ENCODE measurements at regions not wholly inside any gene's neighbourhood (a gene's known extent, or its start where the extent isn't known, plus 50 kb on each side); places are given as distances from the start of the nearest gene placed in this dataset.

GRCh38 chr3:90018779-90019178, 911.4 kb downstream of the EPHA3 start:
- Histone ChIP-seq H3K79me2 (ENCODE audit: insufficient read depth, low read length) (no peaks in the 10 kb centered on the region), H3K9ac (ENCODE audit: insufficient read depth, low read depth, low read length) (no peak overlapping the region), H3K36me3 (replicated peaks in 1 of 2; ENCODE audit: control insufficient read depth in 1 of 2, insufficient read depth in 2 of 2, low read length in 2 of 2) (no peaks in the 10 kb centered on the region), H3K27ac (ENCODE audit: extremely low read length, insufficient read depth, low read length) (no peak overlapping the region), H3K27me3 (ENCODE audit: control insufficient read depth in 1 of 2, insufficient read depth in 2 of 2, low read length in 2 of 2) (no peaks in the 10 kb centered on the region), H2AFZ (ENCODE audit: low read length) (no peak overlapping the region), H3K9me3 (ENCODE audit: low read length) (no peaks in the 10 kb centered on the region), H3K4me1 (ENCODE audit: insufficient read depth, low read length) (no peaks in the 10 kb centered on the region), H3K4me3 (replicated peaks in 1 of 3; ENCODE audit: insufficient read depth in 1 of 3, low read depth in 2 of 3, low read length in 3 of 3) (no peak overlapping the region), H4K20me1 (ENCODE audit: insufficient read depth, low read length) (no peaks in the 10 kb centered on the region), H3K4me2 (ENCODE audit: low read depth, low read length) (no peak overlapping the region)
- ChIA-PET CTCF (ENCODE audit: low intra/inter-chr PET ratio, low total read pairs) (no interaction called here), POLR2A (no interaction called here)
- 7% methylated on average over 1 of the region's 1 CpG for WGBS (ENCODE audit: low lambda C conversion rate)
- TF ChIP-seq ZNF644 (CRISPR knock-in tag; IDR thresholded peaks at IDR 0.05; ENCODE audit: low read depth): no peak
- TF ChIP-seq, protein P1, sequence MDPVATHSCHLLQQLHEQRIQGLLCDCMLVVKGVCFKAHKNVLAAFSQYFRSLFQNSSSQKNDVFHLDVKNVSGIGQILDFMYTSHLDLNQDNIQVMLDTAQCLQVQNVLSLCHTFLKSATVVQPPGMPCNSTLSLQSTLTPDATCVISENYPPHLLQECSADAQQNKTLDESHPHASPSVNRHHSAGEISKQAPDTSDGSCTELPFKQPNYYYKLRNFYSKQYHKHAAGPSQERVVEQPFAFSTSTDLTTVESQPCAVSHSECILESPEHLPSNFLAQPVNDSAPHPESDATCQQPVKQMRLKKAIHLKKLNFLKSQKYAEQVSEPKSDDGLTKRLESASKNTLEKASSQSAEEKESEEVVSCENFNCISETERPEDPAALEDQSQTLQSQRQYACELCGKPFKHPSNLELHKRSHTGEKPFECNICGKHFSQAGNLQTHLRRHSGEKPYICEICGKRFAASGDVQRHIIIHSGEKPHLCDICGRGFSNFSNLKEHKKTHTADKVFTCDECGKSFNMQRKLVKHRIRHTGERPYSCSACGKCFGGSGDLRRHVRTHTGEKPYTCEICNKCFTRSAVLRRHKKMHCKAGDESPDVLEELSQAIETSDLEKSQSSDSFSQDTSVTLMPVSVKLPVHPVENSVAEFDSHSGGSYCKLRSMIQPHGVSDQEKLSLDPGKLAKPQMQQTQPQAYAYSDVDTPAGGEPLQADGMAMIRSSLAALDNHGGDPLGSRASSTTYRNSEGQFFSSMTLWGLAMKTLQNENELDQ (CRISPR knock-in tag; IDR thresholded peaks at IDR 0.05; ENCODE audit: borderline replicate concordance): no peak
- TF ChIP-seq ZNF296 (CRISPR knock-in tag; conservative IDR thresholded peaks at IDR 0.05): no peak
- no peak for TF ChIP-seq ZNF746 (CRISPR knock-in tag; IDR thresholded peaks at IDR 0.05)
- TF ChIP-seq BCL6 (CRISPR knock-in tag; IDR thresholded peaks at IDR 0.05): no peak
- no peak for TF ChIP-seq MTA1 (CRISPR knock-in tag; IDR thresholded peaks at IDR 0.05; ENCODE audit: borderline replicate concordance)
- TF ChIP-seq ATF7 (IDR thresholded peaks at IDR 0.05): no peak
- no peak for TF ChIP-seq ATF7 (CRISPR knock-in tag; IDR thresholded peaks at IDR 0.05)
- in situ Hi-C loops (cut with HindIII; ENCODE audit: extremely low pct_ligation_motif_present, low pct_unique_long_range_greater_than_20kb) (no loop called here), intact Hi-C loops (cut with micrococcal nuclease; ENCODE audit: unreplicated experiment) (no loop called here)
- ATAC-seq (no peak), FAIRE-seq (no peak), DNase-seq (ENCODE audit: low spot score) (no peak)
- BruUV-seq (replicated peaks): no TSS peak

- CTCF ChIA-PET (ENCODE audit: low intra/inter-chr PET ratio, low total read pairs): no interaction called here
- no peak for ATAC-seq
- no peak overlapping the region for H3K4me3 ChIP-seq (replicated peaks in 1 of 3; ENCODE audit: insufficient read depth in 1 of 3, low read depth in 2 of 3, low read length in 3 of 3)
- intact Hi-C loops (cut with micrococcal nuclease; ENCODE audit: unreplicated experiment) (no loop called here), in situ Hi-C loops (cut with HindIII; ENCODE audit: extremely low pct_ligation_motif_present, low pct_unique_long_range_greater_than_20kb) (no loop called here)
- H3K9me3 ChIP-seq (ENCODE audit: low read length): no peaks in the 10 kb centered on the region
- 0% methylated on average over 2 of the region's 2 CpGs for WGBS (ENCODE audit: low lambda C conversion rate)
- no peaks in the 10 kb centered on the region for H4K20me1 ChIP-seq (ENCODE audit: insufficient read depth, low read length)
- no peak overlapping the region for H3K4me2 ChIP-seq (ENCODE audit: low read depth, low read length)
- H3K79me2 ChIP-seq (ENCODE audit: insufficient read depth, low read length): no peaks in the 10 kb centered on the region
- H3K9ac ChIP-seq (ENCODE audit: insufficient read depth, low read depth, low read length): no peak overlapping the region
- no peak for DNase-seq (ENCODE audit: low spot score)
- BruUV-seq (replicated peaks): no TSS peak
- H3K27me3 ChIP-seq (ENCODE audit: control insufficient read depth in 1 of 2, insufficient read depth in 2 of 2, low read length in 2 of 2): no peaks in the 10 kb centered on the region
- no peaks in the 10 kb centered on the region for H3K4me1 ChIP-seq (ENCODE audit: insufficient read depth, low read length)
- H3K27ac ChIP-seq (ENCODE audit: extremely low read length, insufficient read depth, low read length): no peak overlapping the region
- FAIRE-seq: no peak
- H2AFZ ChIP-seq (ENCODE audit: low read length): no peak overlapping the region
- POLR2A ChIA-PET: no interaction called here
- no peaks in the 10 kb centered on the region for H3K36me3 ChIP-seq (replicated peaks in 1 of 2; ENCODE audit: control insufficient read depth in 1 of 2, insufficient read depth in 2 of 2, low read length in 2 of 2)
- TF ChIP-seq ZNF879 (CRISPR knock-in tag; IDR thresholded peaks at IDR 0.05): no peak
- TF ChIP-seq NR2C2 (CRISPR knock-in tag; IDR thresholded peaks at IDR 0.05; ENCODE audit: borderline replicate concordance): no peak
- TF ChIP-seq HMGXB3 (CRISPR knock-in tag; IDR thresholded peaks at IDR 0.05; ENCODE audit: borderline replicate concordance): no peak
- TF ChIP-seq ZFP1 (CRISPR knock-in tag; IDR thresholded peaks at IDR 0.05): no peak
- no peak for TF ChIP-seq NFIB (CRISPR knock-in tag; IDR thresholded peaks at IDR 0.05; ENCODE audit: borderline replicate concordance)
- no peak for TF ChIP-seq MED13 (CRISPR knock-in tag; IDR thresholded peaks at IDR 0.05)
- TF ChIP-seq ZNF549 (CRISPR knock-in tag; IDR thresholded peaks at IDR 0.05): no peak
Measured at GRCh38 chr3:90025019-90025418, 917.6 kb downstream of the EPHA3 start.

Data from HepG2 (cell line).